ENCODE measurements at regions not wholly inside any gene's neighbourhood (a gene's known extent, or its start where the extent isn't known, plus 50 kb on each side); places are given as distances from the start of the nearest gene placed in this dataset.

DNA sequence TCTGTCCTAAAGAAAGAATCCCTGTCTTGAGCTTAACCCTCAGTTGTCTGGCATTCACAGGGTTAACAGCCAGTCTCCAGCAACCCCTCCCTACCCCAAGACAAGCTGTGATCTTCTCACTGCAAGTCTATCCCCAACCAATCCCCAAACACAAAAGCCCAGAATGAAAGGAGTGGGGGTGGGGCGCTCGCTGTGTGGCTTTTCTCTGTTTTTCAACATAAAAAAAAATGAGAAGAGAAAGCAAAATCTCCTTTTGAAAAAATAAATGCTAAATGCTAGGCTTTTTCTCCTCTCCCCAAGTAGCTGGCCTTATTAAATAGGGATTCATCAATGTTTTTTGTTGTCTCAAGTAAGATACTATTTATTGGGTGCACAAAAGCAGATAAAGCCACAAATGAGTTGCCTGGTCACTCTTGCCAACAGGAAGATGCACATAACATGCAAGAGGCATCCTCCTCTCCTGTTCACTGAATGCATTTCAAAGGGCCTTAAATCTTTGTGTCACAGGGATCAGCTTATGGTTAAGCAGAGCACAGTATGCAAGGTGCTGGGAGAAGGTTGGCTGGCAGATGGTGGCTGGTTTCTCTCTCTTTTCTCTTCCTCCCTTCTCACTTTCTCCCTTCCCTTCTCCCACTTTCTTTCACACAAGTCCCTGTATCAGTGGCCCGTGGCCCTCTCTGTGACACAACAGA lies 225.6 kb downstream of the CMPK2 start:
- DNase-seq, result no peak

- DNase-seq, result no peak
These were observed 225.1 kb downstream of the CMPK2 start for GRCh38 chr2:6640621-6641015.

- no peak for DNase-seq
These were observed 223.8 kb downstream of the CMPK2 start for GRCh38 chr2:6641956-6642355.

- DNase-seq, result no peak
These were observed 221.4 kb downstream of the CMPK2 start for GRCh38 chr2:6644261-6644660.

- no peak for DNase-seq
These were observed 220.7 kb downstream of the CMPK2 start for GRCh38 chr2:6645004-6645403.

- no peak for DNase-seq
These were observed 220.0 kb downstream of the CMPK2 start for GRCh38 chr2:6645672-6646071.

DNA sequence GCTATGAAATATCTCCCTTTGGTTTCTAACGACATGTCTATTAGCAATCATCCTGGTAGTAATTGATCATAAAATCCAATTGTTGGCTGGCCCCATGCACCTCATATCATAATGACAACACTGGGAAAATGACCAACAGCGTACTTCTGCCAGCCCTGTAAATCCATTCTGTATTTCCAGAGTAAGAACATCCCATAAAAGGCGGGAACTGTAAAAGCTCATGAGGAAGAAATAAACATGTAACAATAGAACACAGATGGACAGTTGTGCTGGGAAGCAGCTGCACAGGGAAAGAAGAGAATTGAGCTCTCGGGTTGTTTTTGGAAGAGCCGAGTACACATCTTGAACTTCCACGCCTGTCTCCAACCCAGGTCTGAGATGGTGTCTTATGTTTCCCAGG lies 218.7 kb downstream of the CMPK2 start:
- DNase-seq, result no peak

- DNase-seq, result no peak
These were observed 217.0 kb downstream of the CMPK2 start for GRCh38 chr2:6648596-6649247.

- DNase-seq, result no peak
These were observed 215.4 kb downstream of the CMPK2 start for GRCh38 chr2:6650311-6650710.

DNA sequence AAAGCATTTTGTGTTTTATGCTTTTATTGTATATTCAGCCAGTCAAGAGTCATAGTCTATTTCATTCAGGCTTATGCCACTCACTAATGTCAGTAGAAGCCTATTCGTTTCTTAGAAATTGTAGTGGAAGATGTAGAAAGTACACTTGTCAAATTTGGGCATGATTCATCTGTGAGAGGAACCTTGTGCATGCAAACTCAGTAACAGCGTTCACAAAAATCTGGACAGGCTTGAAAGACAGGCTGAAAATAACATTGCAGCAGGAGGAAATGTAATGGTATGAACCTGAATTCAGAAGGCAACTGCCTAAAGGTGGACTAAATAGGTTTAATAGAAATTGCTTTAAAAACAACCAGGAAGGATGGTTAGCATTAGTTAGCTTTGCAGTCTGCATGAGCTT lies 213.5 kb downstream of the CMPK2 start:
- DNase-seq, result no peak

- DNase-seq, result no peak
These were observed 212.4 kb downstream of the CMPK2 start for GRCh38 chr2:6653281-6653750.

DNA sequence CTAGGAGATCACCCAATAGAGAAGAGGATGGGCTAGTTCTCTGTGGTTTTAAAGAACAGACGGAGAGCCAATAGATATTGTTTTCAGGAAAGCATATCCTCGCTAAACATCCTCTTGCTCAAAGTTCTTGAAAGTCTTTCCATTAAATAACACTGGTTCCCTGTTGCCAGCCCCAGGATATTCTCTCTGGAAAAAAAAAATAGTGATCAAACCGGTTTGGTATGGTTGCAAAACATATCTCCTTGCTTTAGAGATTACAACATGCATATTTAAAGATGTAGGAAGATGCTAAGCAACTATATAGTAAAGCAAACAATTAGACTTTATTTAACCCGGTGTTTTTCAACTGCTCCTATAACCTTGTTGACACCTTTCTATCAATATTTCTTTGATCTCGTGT lies 211.4 kb downstream of the CMPK2 start:
- no peak for DNase-seq

- DNase-seq, result no peak
These were observed 209.1 kb downstream of the CMPK2 start for GRCh38 chr2:6656633-6657032.

- DNase-seq, result no peak
These were observed 208.6 kb downstream of the CMPK2 start for GRCh38 chr2:6657136-6657535.

- no peak for DNase-seq
These were observed 207.9 kb downstream of the CMPK2 start for GRCh38 chr2:6657855-6658254.

DNA sequence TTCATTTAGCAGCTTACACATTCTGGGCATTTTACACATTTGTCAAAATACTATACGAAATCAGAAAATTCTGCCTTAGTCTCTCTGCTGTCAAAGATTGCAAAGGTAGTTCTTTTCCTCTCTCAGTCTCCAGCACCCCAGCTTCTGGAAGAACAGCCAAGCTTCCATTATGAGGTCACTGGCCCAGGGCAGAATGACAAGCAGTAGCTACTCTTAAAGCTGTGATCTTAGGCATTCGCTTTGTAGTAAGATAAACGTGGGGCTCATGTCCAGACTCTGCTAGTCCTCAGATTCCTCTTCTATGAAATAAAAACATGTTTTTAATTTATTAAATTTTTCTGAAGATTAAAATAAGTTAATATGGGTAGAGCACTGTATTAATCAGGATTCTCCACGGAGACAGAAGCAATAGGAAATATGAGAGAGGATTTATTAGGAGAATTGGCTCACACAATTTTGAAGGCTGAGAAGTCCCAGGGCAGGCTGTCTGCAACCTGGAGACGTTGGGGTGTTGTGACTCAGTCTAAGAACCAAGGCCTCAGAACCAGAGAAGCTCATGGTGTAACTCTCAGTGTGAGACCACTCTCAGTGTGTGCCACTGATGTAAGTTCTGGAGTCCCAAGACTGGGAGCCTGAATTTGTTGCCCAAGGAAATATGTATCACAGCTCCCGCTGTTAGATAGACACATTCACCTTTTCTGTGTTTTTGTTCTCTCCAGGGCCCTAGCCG lies 201.2 kb downstream of the CMPK2 start:
- DNase-seq, result no peak

GRCh38 chr2:6665093-6666045 lies 200.3 kb downstream of the CMPK2 start:
- DNase-seq, result no peak

DNA sequence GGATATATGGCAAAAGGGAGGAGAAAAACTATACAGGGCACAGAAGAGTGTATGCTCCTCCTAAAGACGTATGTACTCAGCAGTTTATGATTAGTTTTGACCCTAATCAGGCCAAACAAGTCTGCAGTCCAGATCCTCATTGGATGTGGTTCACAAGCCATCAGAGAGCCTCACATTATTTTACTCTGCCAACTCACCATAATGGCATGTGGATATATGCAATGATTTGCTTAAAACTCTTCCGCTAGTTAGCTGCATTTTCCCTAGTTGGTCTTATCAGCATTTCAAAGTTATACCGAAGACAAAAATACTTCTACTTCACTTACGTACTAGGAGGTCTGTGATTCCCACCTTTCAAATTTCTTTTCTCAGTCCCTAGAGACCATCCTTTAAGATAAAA lies 198.4 kb downstream of the CMPK2 start:
- no peak for DNase-seq

- no peak for DNase-seq
These were observed 193.8 kb downstream of the CMPK2 start for GRCh38 chr2:6671913-6672312.

DNA sequence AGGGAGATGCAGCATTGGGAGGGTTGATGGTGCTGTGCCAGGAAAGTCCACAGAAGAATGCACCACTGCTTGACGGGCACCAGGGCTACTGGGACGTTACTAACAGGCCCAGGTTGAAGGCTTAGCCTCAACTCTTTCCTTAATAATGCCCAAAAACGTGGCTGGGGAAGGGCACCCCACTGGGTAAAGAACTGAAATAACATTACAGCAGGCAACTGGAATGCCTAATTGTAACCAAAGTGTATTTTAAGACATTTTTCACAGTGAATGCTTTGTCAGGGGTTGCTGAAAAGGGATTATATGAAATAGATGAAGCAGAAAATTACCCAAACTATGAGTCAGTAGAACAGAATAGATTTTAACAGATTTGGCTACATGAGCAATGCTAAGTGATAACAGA lies 191.3 kb downstream of the CMPK2 start:
- DNase-seq, result no peak

DNA sequence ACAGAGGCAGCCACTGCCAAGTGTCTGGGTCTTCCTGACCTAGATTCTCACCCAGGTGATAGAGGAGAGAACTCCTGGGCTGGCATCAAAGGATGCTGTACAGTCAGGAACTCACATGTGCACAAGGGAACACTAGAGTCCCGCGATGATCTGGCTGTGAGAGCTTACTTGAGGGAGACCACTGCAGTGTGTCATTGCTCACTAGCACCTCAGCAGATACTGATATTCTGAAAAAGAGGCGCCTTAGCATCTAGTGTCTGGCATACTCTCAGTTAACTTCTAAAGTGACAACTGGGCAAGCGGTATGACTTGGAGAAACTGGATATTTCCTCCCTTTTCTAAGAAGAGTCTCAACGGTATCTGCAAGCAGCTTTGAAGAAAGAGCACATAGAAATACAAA lies 189.9 kb downstream of the CMPK2 start:
- DNase-seq, result no peak

DNA sequence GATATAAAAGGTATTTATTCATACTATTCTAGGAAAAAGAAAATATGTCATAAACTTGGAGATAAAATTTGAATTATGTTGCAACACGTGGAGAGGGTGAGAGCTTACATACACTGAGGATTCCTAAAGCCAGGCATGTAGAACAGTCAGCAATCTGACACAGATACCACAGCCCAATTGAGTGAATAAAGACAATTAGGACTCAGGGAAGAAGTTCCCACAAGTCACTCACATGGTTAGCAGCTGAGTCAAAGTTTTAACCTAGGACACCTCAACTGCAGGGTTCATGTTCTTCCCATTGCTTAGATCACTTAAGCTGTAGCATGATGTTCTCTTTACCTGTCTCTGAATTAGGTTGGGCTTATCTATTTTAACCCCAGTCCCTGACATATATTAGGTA lies 189.5 kb downstream of the CMPK2 start:
- no peak for DNase-seq

DNA sequence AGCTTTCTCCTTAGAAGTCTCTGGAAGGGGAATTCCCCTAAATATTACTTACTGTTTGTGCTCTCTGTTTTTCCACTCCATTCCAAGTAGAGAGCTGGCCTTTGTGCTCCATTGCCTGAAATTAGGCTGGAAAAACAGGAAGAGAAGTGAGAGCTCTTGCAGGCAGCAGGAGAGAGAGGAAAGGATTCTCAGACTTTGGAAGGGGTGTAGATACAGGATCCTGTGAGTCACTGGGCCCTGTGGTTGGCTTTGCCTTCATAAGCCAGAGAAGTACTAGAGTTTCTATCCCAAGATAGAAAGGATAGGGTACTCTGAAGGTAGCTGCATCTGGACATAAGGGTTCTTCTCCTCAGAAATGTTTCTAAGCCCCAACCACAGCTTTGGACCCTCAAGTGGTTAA lies 188.9 kb downstream of the CMPK2 start:
- no peak for DNase-seq
